ENCODE measurements at regions not wholly inside any gene's neighbourhood (a gene's known extent, or its start where the extent isn't known, plus 50 kb on each side); places are given as distances from the start of the nearest gene placed in this dataset.

DNA sequence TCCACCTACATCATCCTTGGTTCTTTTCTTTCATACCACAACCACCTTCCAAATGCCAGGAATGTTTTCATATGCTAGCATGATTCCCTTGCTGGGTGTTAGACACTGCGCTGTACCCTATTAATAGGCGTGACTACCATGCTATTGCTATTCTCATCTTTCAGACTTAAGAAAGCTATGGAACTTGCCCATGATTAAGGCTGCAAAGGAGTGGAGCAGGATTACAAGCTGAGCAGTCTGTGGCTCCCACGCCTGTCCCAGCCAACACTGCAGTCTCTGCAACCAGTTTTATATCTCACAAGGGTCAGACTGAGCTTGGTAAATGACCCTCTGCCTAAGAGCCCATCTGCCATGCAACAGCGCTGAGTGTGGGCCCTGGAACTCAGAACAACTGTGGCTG lies 285.7 kb upstream of the POU3F3 start:
- TF ChIP-seq, protein P1, sequence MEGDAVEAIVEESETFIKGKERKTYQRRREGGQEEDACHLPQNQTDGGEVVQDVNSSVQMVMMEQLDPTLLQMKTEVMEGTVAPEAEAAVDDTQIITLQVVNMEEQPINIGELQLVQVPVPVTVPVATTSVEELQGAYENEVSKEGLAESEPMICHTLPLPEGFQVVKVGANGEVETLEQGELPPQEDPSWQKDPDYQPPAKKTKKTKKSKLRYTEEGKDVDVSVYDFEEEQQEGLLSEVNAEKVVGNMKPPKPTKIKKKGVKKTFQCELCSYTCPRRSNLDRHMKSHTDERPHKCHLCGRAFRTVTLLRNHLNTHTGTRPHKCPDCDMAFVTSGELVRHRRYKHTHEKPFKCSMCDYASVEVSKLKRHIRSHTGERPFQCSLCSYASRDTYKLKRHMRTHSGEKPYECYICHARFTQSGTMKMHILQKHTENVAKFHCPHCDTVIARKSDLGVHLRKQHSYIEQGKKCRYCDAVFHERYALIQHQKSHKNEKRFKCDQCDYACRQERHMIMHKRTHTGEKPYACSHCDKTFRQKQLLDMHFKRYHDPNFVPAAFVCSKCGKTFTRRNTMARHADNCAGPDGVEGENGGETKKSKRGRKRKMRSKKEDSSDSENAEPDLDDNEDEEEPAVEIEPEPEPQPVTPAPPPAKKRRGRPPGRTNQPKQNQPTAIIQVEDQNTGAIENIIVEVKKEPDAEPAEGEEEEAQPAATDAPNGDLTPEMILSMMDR (IDR thresholded peaks at IDR 0.05; ENCODE audit: low read depth, low read length, missing control alignments): no peak
- H3K4me3 ChIP-seq (replicated peaks; ENCODE audit: low read depth, low read length): no peak overlapping the region

DNA sequence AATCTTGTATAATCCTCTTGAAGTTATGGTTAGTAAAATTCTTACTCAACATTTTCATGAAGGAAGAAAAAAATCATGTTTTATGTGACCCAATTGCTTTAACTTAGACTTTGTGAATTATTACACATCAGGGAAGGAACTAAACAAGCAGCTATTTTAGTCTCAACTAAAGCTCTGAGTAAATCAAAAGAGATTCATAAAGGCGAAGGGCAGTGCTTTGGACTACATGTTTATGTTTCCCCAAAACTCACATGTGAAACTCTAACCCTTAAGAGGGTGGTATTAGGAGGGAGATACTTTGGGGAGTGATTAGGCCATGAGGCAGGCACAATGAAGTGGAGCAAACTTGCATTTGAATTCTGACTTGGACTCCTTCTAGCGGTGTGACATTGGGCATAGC lies 283.7 kb upstream of the POU3F3 start:
- no peak for DNase-seq (ENCODE audit: extremely low read depth, low read depth)
- no peak overlapping the region for H3K4me3 ChIP-seq (replicated peaks; ENCODE audit: low read depth, low read length)
- TF ChIP-seq, protein P1 (IDR thresholded peaks at IDR 0.05; ENCODE audit: low read depth, low read length, missing control alignments): no peak

More for the DNA sequence above, 285.7 kb upstream of the POU3F3 start:
- no peak for DNase-seq (ENCODE audit: extremely low read depth, low read depth)

DNA sequence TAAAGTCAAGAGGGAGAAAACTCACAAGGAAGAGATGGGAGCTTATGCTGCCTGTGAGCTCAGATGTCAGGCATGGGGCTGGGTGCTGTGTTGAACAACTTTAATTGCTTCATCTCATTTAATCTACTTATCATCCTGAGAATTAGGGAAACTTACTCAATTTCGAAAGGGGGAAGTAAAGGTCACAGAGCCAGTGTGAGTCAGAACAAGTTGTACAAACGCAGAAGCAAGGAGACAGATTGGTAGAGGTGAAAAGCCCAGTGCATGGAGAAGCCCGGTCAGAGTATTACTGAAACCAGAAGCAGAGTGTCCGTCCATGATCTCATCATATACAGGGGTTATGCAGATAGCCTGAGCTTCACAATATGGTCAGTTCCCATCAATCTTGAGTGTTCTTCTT lies 281.1 kb upstream of the POU3F3 start:
- DNase-seq (ENCODE audit: extremely low read depth, low read depth): no peak
- TF ChIP-seq, protein P1 (IDR thresholded peaks at IDR 0.05; ENCODE audit: low read depth, low read length, missing control alignments): no peak
- no peak overlapping the region for H3K4me3 ChIP-seq (replicated peaks; ENCODE audit: low read depth, low read length)

DNA sequence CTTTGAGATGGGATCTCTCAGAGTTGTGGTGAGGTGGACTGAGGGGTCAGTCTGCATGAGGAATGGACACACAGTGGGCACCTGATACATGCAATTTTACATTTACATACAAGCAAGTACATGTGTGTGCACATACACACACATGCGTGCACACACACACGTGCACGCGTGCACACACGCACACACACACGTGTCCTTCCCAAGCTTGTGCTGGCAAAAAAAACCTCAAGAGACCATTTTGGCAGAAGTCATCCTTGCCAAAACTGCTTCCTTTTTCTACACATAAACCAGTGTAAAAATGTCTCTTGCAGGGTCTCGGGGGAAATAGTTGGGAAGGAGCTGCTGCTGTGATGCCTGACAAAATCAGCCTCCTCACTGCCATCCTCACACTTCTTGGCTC lies 279.5 kb upstream of the POU3F3 start:
- DNase-seq (ENCODE audit: extremely low read depth, low read depth): no peak
- no peak overlapping the region for H3K4me3 ChIP-seq (replicated peaks; ENCODE audit: low read depth, low read length)
- TF ChIP-seq, protein P1 (IDR thresholded peaks at IDR 0.05; ENCODE audit: low read depth, low read length, missing control alignments): no peak

DNA sequence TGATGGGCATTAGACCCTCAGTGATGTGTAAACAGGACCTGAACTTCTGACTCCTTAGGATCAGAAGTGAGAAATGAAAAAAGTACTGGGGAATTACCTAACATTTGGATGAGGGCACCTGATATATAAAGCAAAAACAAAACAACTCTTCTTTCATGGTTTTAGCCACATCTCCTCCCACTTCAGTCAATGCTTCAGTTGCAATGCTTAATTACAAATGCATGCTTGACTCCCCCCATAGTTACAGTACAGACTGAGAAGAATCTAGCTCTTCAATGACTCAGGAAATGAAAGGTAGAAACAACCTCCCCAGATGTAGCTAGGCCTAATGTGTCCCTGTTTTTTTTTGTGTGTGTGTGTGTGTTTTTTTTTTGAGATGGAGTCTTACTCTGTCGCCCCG lies 276.8 kb upstream of the POU3F3 start:
- TF ChIP-seq, protein P1 (IDR thresholded peaks at IDR 0.05; ENCODE audit: low read depth, low read length, missing control alignments): no peak
- no peak for DNase-seq (ENCODE audit: extremely low read depth, low read depth)
- no peak overlapping the region for H3K4me3 ChIP-seq (replicated peaks; ENCODE audit: low read depth, low read length)

DNA sequence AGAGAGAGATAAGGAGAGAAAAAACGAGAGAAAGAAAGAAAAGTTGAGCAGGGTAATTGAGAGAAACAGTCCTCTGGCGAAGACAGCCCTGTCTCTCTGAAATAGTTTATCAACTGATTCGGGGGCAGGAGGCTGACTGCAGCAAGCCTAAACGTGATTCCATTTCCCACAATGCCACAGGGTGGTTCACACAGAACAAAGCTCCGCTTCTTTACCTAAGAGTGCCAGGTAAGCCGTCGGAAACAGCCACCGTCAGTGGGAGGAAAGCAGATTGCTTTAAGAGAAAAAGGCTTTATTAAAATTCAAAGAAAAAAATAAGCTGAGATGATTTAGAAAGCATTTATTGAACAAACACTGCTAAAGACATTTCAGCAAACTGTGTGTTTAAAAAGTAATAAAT lies 271.4 kb upstream of the POU3F3 start:
- no peak overlapping the region for H3K4me3 ChIP-seq (replicated peaks; ENCODE audit: low read depth, low read length)
- TF ChIP-seq, protein P1 (IDR thresholded peaks at IDR 0.05; ENCODE audit: low read depth, low read length, missing control alignments): no peak
- DNase-seq (ENCODE audit: extremely low read depth, low read depth): no peak

DNA sequence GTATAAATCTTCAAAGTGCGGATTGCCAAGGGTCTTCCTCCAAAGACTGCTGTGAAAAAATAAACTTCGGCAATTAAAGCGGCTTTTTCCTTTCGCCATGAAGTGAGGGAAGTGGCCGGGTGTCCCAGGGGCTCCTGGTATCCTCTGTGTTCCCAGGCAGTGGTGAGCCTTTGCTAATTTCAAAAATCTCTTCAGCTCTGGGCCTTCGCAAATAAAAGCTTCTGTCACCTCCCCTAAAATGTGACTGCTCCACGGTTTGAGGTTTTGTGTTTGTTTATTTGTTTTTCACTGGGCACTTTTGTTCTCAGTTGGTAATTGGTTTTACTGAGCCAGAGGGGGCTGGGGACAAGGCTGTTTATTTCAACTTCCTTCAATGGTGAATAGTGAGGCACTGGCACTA lies 270.1 kb upstream of the POU3F3 start:
- no peak for DNase-seq (ENCODE audit: extremely low read depth, low read depth)

More for the DNA sequence above, 270.1 kb upstream of the POU3F3 start:
- TF ChIP-seq, protein P1 (IDR thresholded peaks at IDR 0.05; ENCODE audit: low read depth, low read length, missing control alignments): no peak
- no peak overlapping the region for H3K4me3 ChIP-seq (replicated peaks; ENCODE audit: low read depth, low read length)

All from HFF-Myc (cell line).